ENCODE measurements at regions not wholly inside any gene's neighbourhood (a gene's known extent, or its start where the extent isn't known, plus 50 kb on each side); places are given as distances from the start of the nearest gene placed in this dataset.

DNA sequence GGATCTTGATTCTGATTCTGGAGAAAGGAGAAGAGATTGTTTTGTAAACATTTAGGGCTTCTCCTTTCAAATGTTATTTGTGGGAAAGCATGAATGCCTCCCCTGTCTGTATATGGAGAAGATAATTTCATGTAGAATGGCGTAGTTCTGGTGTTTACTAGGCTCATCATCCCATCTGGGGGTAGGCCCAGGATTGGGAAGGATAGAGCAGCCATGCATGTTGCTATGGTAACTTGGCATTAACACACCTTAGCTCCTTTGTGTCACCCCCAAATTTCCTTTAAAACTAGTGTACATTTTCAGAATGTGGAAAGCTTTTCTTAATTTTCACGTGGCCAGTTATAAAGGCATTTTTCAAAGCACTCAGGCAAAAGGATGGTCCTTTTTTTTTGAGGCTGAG lies 57.5 kb upstream of the EED start:
- TF ChIP-seq TCF12 (IDR thresholded peaks at IDR 0.05; ENCODE audit: low read depth) (no peak), CREB1 (IDR thresholded peaks at IDR 0.05; ENCODE audit: low read depth) (no peak), EP300 (IDR thresholded peaks at IDR 0.05; ENCODE audit: borderline replicate concordance) (no peak), EGR1 (IDR thresholded peaks at IDR 0.05) (no peak), RAD21 (IDR thresholded peaks at IDR 0.05; ENCODE audit: low read depth) (no peak), NFIC (IDR thresholded peaks at IDR 0.05) (no peak), FOXM1 (IDR thresholded peaks at IDR 0.05; ENCODE audit: borderline replicate concordance, low read depth) (no peak), TAF1 (IDR thresholded peaks at IDR 0.05; ENCODE audit: low read depth) (no peak), CEBPB (IDR thresholded peaks at IDR 0.05) (no peak), TEAD4 (IDR thresholded peaks at IDR 0.05) (no peak), YY1 (IDR thresholded peaks at IDR 0.05; ENCODE audit: low read depth) (no peak), ZBTB7A (IDR thresholded peaks at IDR 0.05; ENCODE audit: low read depth) (no peak)
- TF ChIP-seq, protein P1, sequence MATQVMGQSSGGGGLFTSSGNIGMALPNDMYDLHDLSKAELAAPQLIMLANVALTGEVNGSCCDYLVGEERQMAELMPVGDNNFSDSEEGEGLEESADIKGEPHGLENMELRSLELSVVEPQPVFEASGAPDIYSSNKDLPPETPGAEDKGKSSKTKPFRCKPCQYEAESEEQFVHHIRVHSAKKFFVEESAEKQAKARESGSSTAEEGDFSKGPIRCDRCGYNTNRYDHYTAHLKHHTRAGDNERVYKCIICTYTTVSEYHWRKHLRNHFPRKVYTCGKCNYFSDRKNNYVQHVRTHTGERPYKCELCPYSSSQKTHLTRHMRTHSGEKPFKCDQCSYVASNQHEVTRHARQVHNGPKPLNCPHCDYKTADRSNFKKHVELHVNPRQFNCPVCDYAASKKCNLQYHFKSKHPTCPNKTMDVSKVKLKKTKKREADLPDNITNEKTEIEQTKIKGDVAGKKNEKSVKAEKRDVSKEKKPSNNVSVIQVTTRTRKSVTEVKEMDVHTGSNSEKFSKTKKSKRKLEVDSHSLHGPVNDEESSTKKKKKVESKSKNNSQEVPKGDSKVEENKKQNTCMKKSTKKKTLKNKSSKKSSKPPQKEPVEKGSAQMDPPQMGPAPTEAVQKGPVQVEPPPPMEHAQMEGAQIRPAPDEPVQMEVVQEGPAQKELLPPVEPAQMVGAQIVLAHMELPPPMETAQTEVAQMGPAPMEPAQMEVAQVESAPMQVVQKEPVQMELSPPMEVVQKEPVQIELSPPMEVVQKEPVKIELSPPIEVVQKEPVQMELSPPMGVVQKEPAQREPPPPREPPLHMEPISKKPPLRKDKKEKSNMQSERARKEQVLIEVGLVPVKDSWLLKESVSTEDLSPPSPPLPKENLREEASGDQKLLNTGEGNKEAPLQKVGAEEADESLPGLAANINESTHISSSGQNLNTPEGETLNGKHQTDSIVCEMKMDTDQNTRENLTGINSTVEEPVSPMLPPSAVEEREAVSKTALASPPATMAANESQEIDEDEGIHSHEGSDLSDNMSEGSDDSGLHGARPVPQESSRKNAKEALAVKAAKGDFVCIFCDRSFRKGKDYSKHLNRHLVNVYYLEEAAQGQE (IDR thresholded peaks at IDR 0.05; ENCODE audit: low read depth): no peak
- TF ChIP-seq, protein P2, sequence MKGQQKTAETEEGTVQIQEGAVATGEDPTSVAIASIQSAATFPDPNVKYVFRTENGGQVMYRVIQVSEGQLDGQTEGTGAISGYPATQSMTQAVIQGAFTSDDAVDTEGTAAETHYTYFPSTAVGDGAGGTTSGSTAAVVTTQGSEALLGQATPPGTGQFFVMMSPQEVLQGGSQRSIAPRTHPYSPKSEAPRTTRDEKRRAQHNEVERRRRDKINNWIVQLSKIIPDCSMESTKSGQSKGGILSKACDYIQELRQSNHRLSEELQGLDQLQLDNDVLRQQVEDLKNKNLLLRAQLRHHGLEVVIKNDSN (IDR thresholded peaks at IDR 0.05): no peak
- TF ChIP-seq, protein P3, sequence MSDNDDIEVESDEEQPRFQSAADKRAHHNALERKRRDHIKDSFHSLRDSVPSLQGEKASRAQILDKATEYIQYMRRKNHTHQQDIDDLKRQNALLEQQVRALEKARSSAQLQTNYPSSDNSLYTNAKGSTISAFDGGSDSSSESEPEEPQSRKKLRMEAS (IDR thresholded peaks at IDR 0.05): no peak

DNA sequence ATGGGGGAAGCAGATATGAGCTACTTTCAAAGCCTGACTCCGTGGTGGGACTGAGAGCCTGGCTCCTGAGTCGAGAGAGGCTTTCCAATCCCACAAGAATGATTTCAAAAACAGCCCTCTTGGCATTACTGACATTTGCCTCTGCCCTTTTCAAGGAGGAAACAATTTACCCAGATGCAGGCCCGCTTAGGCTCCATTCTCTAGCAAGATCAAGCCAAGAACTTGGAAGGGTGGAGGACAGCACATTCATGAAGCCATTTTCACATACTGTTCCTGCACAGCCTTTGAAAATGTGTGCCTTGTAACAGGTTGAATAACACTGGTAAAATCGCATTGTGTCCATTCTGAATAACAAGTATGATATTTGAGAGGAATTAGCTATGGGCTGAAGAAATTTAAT lies 58.2 kb upstream of the EED start:
- TF ChIP-seq TCF12 (IDR thresholded peaks at IDR 0.05; ENCODE audit: low read depth): no peak
- TF ChIP-seq NFIC (IDR thresholded peaks at IDR 0.05): no peak
- TF ChIP-seq CREB1 (IDR thresholded peaks at IDR 0.05; ENCODE audit: low read depth): no peak
- no peak for TF ChIP-seq RAD21 (IDR thresholded peaks at IDR 0.05; ENCODE audit: low read depth)
- no peak for TF ChIP-seq EGR1 (IDR thresholded peaks at IDR 0.05)
- no peak for TF ChIP-seq ZBTB7A (IDR thresholded peaks at IDR 0.05; ENCODE audit: low read depth)
- no peak for TF ChIP-seq TAF1 (IDR thresholded peaks at IDR 0.05; ENCODE audit: low read depth)
- no peak for TF ChIP-seq EP300 (IDR thresholded peaks at IDR 0.05; ENCODE audit: borderline replicate concordance)
- TF ChIP-seq, protein P1 (IDR thresholded peaks at IDR 0.05; ENCODE audit: low read depth): no peak
- TF ChIP-seq TEAD4 (IDR thresholded peaks at IDR 0.05): no peak
- TF ChIP-seq, protein P2 (IDR thresholded peaks at IDR 0.05): no peak
- TF ChIP-seq CEBPB (IDR thresholded peaks at IDR 0.05): no peak
- TF ChIP-seq, protein P3 (IDR thresholded peaks at IDR 0.05): no peak

DNA sequence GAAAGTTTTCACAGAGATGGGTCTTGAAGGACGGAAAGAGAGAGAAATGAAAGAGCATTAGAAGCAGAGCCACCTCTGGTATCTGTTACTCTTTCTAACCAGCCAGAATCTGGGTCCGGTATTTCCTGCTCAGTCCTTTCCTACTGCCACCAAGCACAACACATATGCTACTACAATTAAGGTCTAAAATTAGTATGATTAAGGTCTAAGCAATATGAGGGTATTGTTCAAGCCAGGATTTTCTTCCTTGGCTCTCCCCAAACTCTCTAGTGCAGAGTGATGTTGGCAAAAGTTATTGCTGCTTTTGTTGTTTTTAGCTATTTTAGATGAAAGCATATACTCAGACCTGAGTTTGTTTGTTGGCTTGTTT lies 59.2 kb upstream of the EED start:
- TF ChIP-seq CREB1 (IDR thresholded peaks at IDR 0.05; ENCODE audit: low read depth): no peak

DNA sequence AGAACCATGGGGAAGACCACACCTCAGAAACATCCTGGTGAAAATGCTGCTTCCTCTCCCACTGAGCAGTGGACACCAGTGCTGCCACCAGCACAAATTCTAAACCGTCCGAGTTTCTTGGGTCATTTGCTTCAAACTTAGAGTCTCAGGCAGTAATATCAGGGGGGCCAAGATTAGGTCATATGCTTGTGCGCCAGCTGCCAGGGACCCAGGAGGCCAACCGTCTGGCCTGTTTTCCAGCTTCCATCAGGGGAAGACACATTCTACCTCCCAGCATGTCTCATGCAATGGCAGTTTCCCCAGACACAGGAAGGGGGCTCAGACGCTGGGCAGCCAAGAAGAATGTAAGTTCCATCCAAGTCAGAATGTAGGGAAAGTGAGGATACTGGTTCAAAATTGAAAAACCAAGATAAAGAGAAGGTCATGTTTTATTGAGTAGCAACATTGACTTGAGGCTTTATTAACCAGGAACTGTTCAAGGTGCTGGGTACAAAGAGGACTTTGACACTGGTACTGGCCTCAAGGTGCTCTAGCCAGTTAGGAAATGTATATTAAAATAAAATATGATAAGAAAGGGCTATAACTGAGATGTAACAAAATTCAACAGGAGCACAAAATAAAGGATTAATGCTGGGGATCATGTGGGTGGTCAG lies 59.7 kb upstream of the EED start:
- TF ChIP-seq EP300 (IDR thresholded peaks at IDR 0.05; ENCODE audit: borderline replicate concordance): no peak
- TF ChIP-seq, protein P1 (IDR thresholded peaks at IDR 0.05; ENCODE audit: low read depth): peak; percentile 35; the same call in 1 of the 2 replicates

DNA sequence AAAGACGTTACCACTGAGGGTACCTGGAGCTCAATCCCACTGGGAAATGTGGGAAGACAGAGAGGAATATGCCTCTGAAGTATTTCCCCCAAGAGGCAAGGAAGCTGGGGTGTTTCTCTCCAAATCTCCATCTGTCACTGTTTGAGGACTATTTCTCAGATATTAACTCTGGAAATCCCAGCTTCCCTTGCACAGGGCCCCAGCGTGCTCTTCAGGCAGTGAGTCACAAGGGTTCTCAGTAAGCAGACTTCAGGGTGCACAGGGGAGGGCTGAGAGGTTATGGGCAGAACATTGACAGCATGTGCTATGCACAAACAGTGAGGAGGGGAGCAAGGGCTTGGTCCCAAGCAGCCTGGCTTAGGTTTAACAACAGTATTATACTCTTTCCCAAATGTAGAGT lies 60.9 kb upstream of the EED start:
- TF ChIP-seq TEAD4 (IDR thresholded peaks at IDR 0.05): no peak
- TF ChIP-seq, protein P2 (IDR thresholded peaks at IDR 0.05): no peak
- TF ChIP-seq, protein P1 (IDR thresholded peaks at IDR 0.05; ENCODE audit: low read depth): no peak
- no peak for TF ChIP-seq ZBTB7A (IDR thresholded peaks at IDR 0.05; ENCODE audit: low read depth)
- TF ChIP-seq, protein P3 (IDR thresholded peaks at IDR 0.05): no peak
- no peak for TF ChIP-seq CREB1 (IDR thresholded peaks at IDR 0.05; ENCODE audit: low read depth)
- TF ChIP-seq FOXM1 (IDR thresholded peaks at IDR 0.05; ENCODE audit: borderline replicate concordance, low read depth): no peak
- TF ChIP-seq TAF1 (IDR thresholded peaks at IDR 0.05; ENCODE audit: low read depth): no peak
- no peak for TF ChIP-seq RAD21 (IDR thresholded peaks at IDR 0.05; ENCODE audit: low read depth)

Data from Ishikawa (cell line).